C4-2B (cell line): ENCODE measurements at regions not wholly inside any gene's neighbourhood (a gene's known extent, or its start where the extent isn't known, plus 50 kb on each side); places are given as distances from the start of the nearest gene placed in this dataset.

Experiments
- H3K27ac ChIP-seq: fragments of 450-650 bp; 2 replicates; pipeline ENCODE4 v1.5.1; 2017
- ZFX ChIP-seq: fragments of 450-650 bp; IDR thresholded peaks from 2 replicates; pipeline ENCODE4 v1.6.1; 2017
- TF ChIP-seq, protein P1 (sequence below): fragments of 450-650 bp; conservative IDR thresholded peaks from 2 replicates; pipeline ENCODE4 v1.5.1; 2017; ENCODE audit warnings: mild to moderate bottlenecking

DNA sequence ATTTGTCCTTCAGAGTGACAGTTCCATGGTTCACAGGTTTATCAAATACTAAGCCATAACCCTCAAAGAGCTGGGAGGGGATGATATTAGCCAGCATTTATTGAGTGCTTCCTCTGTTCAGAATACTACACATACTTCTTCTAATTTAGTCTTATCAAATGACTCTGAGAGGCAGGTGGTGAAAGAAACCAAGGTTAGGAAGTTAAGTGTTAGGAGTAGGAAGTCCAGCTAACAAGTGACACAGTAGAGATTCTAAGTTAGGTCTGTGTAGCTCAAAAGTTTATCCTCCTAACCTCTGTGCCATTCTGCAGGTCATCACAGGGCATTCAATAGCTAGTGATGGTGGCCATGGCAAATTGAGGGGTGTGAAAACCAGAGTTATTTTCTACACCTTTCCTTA is 198.3 kb upstream of the MID1 start:
- H3K27ac ChIP-seq = no peak overlapping the region
- TF ChIP-seq ZFX = no peak
- TF ChIP-seq, protein P1, sequence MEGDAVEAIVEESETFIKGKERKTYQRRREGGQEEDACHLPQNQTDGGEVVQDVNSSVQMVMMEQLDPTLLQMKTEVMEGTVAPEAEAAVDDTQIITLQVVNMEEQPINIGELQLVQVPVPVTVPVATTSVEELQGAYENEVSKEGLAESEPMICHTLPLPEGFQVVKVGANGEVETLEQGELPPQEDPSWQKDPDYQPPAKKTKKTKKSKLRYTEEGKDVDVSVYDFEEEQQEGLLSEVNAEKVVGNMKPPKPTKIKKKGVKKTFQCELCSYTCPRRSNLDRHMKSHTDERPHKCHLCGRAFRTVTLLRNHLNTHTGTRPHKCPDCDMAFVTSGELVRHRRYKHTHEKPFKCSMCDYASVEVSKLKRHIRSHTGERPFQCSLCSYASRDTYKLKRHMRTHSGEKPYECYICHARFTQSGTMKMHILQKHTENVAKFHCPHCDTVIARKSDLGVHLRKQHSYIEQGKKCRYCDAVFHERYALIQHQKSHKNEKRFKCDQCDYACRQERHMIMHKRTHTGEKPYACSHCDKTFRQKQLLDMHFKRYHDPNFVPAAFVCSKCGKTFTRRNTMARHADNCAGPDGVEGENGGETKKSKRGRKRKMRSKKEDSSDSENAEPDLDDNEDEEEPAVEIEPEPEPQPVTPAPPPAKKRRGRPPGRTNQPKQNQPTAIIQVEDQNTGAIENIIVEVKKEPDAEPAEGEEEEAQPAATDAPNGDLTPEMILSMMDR = no peak

DNA sequence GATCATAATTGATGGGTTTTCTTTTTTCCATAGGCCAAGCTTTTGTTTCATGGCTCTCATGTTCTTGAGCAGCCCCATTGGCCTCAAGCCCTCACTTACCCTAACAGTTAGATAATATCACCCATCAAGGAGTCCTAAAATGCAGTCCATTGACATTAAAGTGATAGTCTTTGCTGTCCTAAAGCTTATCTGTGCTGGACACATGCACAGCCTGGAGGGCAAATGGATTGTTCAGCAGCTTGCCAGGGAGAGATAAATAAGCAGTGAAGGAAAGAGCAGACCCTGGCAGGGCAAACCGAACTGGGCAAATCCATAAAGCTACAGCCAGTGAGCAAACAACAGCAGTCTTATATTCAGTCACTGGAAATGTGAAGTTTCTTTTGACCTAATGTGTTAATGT is 199.6 kb upstream of the MID1 start:
- no peak for TF ChIP-seq ZFX
- TF ChIP-seq, protein P1 = no peak
- no peak overlapping the region for H3K27ac ChIP-seq

DNA sequence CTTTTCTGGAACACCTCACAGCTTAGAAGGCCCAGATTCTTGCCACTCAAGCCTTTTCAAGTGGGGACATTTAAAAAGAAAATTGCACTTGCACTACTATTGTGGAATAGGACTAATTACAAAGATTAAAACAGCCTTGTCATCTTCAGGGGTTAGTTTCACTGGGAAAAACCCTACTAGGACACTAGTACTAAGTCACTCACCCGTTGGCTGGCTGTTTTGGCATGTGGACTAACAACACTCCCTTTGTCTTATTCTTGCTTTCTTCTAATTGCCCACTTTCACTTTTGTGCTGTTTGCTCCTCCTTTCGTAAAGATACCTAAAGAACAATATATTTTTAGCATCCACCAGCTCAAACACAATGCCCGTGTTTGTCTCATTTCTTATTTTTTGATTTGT is 200.9 kb upstream of the MID1 start:
- no peak for TF ChIP-seq ZFX
- TF ChIP-seq, protein P1 = no peak
- H3K27ac ChIP-seq = no peak overlapping the region

DNA sequence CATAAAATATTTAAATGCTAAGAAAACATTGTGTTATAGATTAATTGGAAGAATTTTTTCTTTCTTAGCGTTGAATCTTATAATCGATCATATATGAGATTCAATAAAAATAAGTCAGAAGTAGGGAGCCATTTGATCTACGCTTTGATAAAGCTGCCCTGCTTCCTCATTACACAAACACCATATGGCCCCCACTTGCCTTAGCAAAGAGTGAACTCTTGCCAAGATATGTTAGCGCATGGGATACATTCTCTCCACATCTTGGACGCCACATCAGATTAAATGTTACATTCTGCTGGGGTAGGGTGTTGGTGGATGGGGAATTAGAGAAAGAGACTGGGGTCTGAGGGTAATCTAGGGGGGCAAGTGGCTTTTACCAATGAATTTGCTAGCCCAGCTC is 207.7 kb upstream of the MID1 start:
- H3K27ac ChIP-seq = no peak overlapping the region
- TF ChIP-seq, protein P1 = no peak
- TF ChIP-seq ZFX = no peak

DNA sequence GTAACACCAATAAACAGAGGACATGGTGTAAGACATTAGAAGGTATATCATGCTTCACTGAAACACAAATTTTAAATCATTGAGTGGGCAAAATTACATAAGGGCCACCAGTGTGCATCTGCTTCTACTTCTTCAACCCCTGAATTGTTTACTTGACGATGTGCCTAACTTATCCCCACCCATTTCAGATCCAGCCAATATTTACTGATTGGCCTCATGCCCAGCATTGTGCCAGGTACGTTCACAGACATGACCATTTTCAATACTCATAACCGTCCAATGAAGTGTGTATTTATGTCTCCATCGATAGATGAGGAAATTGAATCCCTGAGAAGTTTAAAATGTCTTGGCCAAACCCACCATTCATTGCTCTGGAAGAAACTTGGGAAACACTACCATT is 208.3 kb upstream of the MID1 start:
- no peak overlapping the region for H3K27ac ChIP-seq
- TF ChIP-seq, protein P1 = no peak
- no peak for TF ChIP-seq ZFX

DNA sequence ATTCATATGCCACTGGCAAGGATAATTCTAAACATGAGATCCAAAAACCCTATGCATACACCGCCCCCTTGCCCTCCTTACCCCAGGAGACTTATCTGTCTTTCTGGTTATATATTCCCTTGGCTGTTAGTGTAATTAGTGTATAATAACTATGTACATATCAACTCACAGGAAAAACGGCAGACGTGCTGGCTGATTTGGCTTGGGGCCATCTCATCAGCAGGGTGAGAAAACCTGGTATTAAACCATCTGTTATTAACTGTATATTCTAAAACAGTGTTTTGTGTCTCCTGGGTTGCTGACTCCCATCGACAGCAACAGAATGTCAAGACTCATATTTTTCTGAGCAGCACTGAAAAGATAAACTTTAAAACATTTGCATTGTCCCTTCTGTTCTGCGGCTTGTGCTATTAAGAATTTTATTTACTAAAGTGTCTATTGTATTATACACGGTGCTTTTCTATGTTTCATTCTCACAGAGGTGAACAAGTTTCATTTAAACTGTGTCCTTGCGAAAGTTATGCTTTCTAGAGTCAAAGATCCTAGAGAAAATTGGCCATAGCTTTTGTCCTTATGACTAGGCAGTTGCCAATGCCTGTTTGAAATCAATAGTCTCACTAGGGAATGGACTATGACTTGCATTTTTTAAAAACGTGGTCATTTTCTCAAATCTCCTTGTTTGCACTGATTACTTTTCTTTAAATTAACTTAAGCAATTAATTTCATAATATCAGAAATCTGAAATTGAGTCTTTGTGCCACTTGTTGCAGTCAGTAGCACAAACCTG is 211.5 kb upstream of the MID1 start:
- no peak overlapping the region for H3K27ac ChIP-seq
- TF ChIP-seq, protein P1 = no peak
- no peak for TF ChIP-seq ZFX

DNA sequence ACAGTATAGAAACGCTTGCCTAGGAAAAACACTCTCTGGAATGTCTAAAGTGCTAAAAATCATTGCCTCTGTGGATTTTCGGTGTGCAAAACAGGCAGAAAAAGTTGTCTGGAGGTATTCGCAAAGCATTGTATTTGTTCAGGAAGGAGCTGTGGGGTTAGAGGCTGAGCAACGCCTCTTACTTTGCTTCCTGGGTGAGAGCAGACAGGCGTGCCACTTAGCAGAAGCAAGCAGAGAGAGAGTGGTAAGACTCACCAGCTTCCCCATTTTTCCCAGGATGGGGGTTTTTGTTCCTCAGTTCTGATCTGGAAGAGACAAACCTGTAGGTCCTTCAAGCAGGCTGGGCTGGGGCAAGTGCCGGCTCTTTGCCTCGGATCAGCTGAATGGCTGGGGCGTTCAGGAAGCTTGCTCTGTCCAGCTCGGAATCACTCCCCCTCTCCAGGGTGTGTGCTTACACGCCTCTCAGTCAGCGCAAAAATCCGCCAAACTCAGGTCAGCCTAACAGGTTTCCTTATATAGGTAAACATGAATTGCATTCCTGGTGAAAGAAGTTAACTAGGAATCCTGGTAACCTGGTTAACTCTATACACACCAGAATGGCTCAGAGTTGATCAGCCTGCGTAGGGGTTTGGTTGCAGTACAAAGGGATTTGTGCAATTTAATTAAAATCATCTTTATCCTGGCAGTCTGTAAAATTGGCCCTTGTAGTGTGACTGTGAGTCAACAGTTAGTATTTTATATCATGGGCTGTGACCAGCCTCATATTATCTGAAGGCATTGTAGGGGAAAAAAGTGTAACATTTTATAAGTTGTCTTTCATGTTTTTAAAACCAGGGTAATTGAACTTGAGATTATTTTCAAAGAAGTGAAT is 213.1 kb upstream of the MID1 start:
- no peak overlapping the region for H3K27ac ChIP-seq
- no peak for TF ChIP-seq ZFX
- TF ChIP-seq, protein P1 = no peak
